Activated CD8-positive, alpha-beta memory T cell treated with anti-CD3 and anti-CD28 coated beads for 48 hours (primary cell): ENCODE measurements at regions not wholly inside any gene's neighbourhood (a gene's known extent, or its start where the extent isn't known, plus 50 kb on each side); places are given as distances from the start of the nearest gene placed in this dataset.

Experiments used
- DNase-seq, 3 experiments: peaks; one replicate each; pipeline ENCODE4 v3.0.0-alpha.2; 2020; ENCODE audit warnings: low read depth in 2 of 3, low spot score in 2 of 3

DNA sequence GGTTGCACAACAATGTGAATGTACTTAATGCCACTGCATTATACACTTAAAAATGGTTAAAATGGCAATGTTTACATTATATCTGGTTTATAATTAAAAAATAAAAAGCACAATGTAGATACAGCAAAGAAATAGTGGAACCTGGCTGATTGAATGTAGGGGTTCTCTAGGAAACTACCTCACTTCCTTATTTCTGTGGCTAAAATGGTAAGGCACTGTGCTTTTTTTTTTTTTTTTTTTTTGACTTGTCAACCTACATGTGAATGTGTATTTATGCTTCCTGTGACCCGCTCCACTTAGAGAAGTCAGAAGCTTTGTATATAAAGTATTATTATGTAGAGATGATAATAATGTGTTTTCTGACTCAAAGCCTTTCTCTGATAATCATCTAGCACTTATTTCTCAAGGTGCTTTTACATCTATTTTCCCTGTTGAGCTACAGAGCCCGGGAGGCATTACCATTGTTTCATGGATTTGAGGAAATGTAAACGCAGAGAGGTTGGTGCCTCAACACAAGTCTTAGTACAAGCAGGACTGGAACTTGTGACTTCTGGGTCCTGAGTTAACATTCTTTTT lies 55.0 kb downstream of the SOX4 start:
- DNase-seq, result no peak

DNA sequence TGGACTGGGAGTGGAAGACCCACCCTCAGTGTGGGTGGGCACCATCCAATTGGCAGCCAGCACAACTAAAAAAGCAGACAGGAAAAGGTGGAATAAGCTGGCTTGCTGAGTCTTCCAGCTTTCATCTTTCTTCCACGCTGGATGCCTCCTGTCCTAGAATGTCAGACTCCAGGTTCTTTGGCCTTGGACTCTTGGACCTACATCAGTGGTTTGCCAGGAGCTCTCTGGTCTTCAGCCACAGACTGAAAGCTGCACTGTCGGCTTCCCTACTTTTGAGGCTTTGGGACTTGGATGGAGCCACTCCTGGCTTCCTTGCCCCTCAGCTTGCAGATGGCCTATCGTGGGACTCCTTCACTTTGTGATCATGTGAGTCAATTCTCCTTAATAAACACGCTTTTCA lies 59.8 kb downstream of the SOX4 start:
- no peak for DNase-seq

DNA sequence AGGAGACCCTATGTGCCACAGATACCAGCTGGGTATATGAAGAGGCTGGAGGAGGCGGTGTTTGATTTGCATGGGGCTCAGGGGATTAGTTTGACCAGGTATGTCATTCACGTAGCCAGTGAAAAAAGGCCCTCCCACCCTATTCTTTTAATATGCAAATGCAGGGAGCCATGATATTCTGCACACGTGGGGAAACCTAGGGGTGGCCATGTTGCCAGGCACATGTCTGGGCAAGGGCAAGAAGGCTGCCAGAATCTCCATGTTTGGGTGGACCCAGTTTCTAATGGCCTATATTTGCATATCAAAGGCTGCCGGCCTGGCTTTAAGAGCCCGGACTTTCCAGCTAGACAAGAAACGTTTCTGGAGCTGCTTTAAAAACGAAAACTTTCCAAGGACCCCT lies 60.4 kb downstream of the SOX4 start:
- DNase-seq, result no peak

GRCh38 chr6:21654361-21654760 lies 60.8 kb downstream of the SOX4 start:
- no peak for DNase-seq

DNA sequence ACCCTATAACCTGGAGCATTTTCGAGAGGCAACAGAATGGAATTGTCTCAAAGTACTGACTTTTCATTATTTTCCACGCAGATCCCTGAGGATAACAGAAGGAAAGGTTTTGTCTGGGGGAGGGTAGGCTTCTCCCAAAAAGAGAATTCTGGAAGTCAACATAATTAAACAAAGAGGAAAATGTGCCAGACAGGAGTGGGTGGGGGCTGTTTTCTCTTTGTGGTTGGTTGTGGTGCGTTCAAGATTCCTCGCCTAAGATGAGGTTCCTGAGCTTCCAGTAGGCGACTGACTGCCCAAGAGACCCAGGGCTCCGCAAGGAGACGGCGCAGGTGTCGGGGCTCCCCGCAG lies 70.4 kb downstream of the SOX4 start:
- DNase-seq, result no peak

DNA sequence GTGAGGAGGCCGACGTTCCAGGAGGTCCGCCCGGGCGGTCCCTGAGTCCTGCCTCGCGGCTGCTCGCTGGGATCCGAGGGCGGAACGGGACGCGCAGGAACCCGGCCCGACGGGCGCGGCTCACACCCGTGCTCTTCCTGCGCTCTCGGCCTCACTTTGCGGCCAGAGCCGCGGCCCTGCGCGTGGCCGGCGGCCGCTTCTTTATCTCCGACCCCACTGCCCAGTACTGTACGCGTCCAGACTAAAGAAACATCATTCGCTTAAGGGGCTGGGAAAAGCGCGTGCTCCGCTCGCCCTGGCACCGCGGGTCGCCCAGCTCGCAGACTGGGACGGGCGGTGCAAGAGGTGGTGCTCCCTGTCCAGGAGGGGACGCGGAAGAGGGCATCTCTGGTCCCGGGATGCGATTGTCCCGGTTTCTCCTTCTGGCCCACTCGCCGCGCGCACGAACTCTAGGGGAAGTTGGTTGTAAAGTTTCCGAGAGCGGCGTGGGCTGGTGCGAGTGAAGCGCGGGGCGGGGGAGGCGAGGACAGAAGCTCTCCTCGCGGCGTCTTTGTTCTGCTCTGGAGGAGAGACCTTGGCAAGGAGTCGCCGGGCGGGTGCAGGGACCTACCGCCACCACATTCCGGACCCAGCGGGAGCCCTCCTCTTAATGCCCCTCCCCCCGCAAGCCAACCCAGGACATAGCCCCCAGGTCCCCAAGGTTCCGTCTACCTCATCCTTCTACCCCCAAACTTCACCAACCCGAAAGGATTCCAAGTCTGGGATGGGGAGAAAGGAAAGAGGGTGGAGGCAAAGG lies 71.0 kb downstream of the SOX4 start:
- no peak for DNase-seq

- no peak for DNase-seq
Measured at GRCh38 chr6:21665110-21665391, 71.5 kb downstream of the SOX4 start.

DNA sequence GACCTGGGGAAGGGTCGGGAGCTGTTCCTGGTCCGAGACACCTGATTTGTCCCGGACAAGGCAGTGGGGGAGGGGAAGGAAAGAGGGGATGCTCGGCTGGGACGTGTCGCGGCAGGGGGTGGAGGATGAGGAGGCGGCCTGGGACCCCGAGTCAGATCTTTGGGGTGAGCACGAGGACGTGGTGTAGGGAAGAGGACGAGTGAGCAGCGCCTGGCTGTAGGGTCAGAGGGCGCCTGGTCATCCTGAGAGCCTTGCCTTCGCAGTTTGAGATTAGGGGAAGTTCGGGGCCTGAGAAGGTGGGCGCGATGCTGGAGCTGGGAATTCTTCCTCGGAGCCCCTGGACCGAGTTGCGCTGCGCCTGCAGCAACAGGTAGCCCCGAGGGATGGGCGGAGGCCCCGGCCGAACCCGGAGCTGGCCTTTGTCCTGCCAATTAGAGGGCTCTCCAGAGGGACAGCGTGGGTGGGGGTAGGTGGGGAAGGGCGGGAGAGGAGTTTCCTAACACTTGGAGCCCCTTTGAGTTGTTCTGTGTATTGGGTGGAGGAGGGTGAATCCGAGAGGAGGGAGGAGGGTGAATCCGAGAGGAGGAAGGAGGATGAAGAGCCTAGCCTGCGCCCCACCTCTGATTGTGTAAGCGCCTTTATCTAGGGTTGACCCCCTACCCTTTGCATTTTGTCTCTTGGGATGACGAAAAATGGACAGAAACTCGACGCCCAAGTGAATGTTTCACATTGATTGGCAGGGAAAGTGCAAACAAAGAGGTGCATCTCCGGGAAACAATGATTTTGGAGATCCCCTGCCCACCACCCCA lies 72.0 kb downstream of the SOX4 start:
- no peak for DNase-seq

- DNase-seq, result no peak
Measured at GRCh38 chr6:21666201-21666691, 72.7 kb downstream of the SOX4 start.

DNA sequence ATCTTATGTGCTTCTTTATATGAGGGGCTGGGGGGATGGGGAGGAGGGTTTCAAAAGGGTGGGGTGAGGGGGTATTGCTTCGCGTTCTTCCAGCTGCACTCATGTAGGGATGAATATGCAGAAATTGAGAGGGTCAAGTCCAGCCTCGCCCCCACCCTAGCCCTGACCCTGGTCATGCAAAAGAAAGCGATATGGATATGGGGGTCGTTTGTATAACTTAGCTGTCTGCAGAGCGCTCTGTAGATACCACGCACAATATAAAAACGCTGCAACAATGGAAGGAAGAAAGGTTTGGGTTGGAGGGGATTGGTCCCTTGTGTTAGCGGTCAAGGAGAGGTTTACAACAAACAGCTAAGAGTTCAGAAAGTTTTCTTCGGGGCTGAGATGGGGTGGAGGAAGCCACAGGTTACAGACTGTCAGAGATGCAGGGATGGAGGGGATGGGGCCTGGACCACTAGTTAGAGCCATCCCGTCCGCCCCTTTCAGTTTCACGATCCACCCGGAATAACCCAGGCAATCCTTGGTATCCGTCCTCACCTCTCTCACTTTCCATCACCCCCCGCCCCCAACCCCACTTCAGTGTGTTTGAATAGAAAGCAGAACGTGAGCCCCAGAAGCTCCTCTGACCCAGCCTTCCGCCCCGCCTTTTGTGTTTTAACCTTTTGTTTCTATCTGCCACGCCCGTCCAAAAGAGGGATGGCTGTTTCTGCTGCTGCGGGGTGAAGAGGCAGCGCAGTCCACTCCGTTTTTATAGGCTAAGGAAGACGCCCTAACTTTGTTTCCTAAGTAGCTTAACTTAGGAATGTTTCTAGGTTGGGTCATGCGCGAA lies 73.5 kb downstream of the SOX4 start:
- no peak for DNase-seq

GRCh38 chr6:21668795-21669194 lies 75.2 kb downstream of the SOX4 start:
- DNase-seq, result no peak

GRCh38 chr6:21676769-21677168 lies 83.2 kb downstream of the SOX4 start:
- DNase-seq, result no peak

GRCh38 chr6:21678990-21679389 lies 85.4 kb downstream of the SOX4 start:
- DNase-seq, result no peak

GRCh38 chr6:21679761-21680265 lies 86.3 kb downstream of the SOX4 start:
- no peak for DNase-seq

GRCh38 chr6:21680611-21681010 lies 87.1 kb downstream of the SOX4 start:
- no peak for DNase-seq

DNA sequence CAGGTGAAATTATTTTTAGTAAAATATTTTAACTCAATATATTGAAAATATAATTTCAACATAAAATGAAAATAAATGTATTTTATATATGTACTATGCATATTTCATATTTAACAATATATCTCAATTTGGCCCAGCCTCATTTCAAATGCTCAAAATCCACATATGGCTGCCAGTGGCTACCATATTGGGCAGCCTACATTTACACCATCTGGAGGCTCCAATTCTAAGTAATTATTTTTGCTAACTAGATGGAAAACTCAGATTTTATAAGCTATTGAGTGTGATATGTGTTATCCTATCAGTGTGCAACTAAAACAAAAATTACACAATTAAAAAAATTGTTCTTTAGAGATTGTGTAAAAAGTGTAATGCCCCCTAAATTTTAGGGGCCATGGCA lies 96.9 kb downstream of the SOX4 start:
- DNase-seq, result no peak

- DNase-seq, result no peak
Measured at GRCh38 chr6:21691685-21692346, 98.3 kb downstream of the SOX4 start.

- DNase-seq, result no peak
Measured at GRCh38 chr6:21692721-21693120, 99.2 kb downstream of the SOX4 start.

DNA sequence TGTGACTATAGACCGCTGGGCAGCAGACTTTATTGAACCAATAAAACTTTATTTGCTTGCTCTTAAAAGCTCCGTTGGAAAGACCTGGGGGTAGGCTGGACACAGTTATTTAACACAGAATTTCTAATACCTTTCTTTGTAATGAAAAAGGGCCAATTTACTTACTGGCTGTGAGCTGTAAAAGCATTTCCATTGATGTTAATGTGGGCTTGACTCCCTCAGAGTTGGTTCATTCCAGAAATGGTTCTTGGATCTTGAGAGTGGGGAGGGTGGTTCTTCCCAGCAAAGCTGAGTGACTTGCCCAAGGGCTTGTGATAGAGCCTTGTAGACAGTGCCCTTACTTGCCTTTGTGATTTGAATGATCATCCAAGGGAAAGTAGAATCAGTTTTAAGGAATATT lies 100.6 kb downstream of the SOX4 start:
- DNase-seq, result no peak

- DNase-seq, result no peak
Measured at GRCh38 chr6:21707524-21708319, 114.2 kb downstream of the SOX4 start.
